ENCODE measurements at regions not wholly inside any gene's neighbourhood (a gene's known extent, or its start where the extent isn't known, plus 50 kb on each side); places are given as distances from the start of the nearest gene placed in this dataset.
"Not testable (repeated sequence)": the region's sequence is repeated elsewhere in the genome, so short reads cannot be mapped to it uniquely, and the experiment has no call there.

DNA sequence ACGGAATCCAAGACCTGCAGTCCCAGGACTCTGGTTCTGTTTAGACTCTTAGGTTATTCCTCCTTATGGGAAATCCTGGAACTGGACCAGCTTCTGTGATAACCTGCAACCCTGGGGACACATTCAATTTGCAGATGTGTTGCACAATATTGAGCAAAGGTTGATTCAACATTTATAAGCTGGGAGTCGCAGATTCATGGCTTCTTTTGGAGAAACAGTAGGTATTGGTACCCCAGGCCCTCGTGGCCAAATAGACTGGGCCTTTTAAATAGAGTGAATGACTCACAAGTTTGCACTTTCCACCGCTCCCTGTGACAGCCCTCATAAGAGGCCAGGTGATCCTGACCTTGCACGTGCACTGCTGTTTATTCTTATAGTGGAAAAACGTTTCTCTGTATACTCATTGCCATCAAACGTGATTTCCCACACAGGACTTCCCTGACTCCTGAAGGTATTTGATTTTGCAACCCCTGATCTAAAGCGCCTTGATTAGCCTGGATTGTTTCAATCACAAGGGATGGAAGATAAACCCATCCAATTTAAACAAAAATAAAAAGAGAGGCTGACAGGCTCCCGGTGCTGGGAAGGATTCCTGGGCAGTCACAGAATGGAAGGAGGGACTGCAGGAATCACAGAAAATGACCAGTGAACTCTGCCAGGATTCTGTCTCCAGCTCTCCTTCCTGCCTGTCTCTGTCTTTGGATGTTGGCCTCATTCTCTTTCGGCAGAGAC lies 98.0 kb downstream of the VCPKMT start:
- DNase-seq (ENCODE audit: low read depth) = peak; percentile 34

GRCh38 chr14:50018933-50019210 lies 97.5 kb downstream of the VCPKMT start:
- DNase-seq (ENCODE audit: low read depth) = no peak

GRCh38 chr14:50020184-50020583 lies 96.2 kb downstream of the VCPKMT start:
- no peak for DNase-seq (ENCODE audit: low read depth)

DNA sequence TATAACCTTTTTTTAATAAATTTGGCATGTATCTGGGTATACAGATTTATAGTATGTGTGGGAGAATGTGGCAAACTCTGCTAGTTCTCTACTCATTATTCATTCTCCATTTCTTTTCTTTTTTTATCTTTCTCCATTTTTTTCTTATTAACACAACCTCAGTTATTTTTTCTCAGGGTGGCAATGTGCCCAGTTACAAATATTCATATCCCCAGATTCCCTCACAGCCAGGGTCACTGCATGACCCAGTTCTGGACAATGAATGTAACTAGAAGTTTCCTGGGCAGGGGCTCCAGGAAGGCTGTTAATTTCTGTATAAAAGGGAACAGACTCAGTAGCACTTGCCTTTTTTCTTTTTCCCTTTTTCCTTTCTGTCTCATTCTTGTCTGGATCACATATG lies 95.6 kb downstream of the VCPKMT start:
- no peak for DNase-seq (ENCODE audit: low read depth)

DNA sequence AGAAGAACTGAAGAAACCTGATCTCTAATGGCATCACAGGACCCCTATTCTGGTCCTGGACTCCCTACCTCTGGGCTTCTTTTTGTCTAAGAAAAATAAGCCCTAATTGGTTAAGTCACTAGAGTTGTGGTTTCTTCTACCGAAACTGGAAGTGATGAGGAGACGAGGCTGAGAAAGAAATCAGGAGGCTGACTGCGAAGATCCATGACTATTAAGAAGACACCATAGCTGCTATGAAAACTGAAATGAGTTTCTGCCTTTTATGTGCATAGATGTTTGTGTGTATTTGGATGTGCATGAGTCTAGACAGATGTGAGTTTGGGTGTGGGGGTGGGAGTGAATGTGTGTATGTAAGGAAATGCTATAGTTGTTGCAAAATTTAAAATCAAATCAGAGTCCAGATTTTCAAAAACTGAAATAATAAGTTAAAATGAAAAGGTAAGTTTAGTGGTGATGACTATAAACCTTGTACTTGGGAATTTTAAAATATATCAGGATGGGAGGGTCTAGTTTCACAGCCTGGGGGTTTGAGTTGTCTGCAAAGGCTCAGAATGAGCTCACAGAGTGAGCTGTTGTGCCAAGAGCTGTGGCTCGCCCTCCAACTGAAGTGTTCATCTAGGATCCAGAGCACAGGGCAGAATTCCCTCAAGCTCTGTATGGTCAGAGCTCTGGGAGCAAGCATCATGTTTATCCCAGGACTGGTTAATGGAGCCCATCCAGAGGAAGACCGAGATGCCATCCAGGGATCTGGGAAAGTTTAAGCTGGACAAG lies 94.9 kb downstream of the VCPKMT start:
- no peak for DNase-seq (ENCODE audit: low read depth)

DNA sequence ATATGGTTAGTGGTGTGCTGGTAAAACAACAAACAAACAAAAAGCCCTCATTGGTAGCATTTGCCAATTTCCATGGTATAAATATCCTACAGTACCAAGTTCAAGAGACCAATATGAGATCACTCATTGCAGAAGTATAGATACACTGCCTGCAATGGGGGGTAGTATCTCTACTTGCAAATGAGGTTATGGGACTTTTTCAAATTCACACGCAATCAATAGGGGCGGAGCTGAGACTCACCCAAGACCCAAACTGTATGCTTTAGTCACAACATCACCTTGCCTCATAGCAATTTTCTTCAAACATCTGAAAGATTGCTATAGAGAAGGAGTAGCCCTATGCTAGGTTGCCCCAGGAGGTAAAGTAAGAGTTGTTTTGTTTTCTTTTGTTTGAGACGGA lies 93.7 kb downstream of the VCPKMT start:
- DNase-seq (ENCODE audit: low read depth) = no peak

DNA sequence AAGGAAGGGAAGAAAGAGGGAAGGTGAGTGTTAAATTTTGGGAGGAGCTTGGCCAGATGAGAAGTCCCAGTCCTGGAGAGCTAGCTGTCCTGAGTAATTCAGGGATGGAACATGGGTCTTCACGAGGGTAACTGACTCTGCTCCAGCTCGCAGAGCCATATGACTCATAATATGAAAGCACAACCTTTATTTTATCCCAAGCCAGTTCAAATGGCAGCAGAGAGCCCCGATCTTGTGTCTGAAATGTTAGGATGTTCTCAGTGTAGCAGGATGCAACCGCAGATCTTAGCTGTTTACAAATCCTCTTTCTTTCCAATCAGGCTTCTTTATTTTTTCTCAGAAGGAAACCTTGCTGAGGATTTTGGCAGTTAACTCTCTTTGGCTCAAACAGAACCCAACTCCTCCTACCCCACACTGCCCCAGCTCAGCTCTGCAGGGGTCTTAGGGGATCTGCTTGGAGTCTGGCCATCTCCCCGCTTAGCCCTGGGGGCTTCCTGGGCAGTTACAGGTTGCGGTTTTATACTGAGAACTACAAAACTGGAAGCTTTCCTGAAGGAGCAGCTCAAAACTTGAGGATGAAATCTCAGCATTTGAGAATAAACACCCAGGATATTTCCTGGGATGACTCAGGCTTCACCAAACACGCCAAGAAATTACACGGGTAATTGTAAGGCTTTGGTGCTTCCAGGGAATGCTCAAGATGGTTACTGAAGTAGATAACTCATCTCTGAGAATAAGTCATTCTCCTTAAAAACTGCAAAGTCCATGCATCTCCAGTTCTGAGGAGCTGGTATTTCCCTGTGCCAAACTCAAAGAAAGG lies 92.5 kb downstream of the VCPKMT start:
- peak; percentile 69 for DNase-seq (ENCODE audit: low read depth)

GRCh38 chr14:50025073-50025472 lies 91.3 kb downstream of the VCPKMT start:
- no peak for DNase-seq (ENCODE audit: low read depth)

DNA sequence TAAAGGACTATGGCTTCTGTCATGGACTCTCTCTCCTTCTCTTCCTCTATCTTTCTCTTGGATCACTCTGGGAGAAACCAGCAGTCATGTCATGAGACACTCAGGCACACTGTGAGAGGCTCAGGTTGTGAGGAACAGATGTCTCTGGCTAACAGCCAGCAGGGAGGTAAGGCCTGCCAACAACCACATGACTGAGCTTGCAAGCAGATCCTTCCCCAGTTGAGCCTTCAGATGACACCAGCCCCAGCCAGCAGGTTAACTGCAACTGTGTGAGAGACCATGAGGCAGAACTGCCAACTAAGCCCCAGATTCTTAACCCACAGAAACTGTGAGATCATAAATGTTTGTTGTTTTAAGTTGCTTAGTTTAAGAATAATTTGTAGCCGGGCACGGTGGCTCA lies 90.6 kb downstream of the VCPKMT start:
- DNase-seq (ENCODE audit: low read depth) = peak; percentile 10

DNA sequence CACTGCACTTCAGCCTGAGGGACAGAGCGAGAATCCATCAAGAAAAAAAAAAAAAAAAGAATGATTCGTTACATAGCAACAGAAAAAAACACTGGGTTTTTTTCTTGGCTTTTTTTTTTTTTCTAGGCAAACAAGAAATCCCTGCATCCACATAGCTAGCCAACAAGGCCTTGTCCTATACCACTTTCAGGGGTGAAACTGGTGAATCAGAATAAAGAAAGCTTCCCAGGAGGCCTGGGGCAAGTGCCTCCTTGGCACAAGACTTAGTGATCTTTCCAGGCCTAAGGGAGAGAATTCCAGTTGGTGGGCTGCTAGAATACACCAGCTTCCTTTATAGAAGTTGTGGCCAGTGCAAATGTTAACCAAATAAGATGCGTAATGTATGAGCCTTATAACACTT lies 90.0 kb downstream of the VCPKMT start:
- no peak for DNase-seq (ENCODE audit: low read depth)

DNA sequence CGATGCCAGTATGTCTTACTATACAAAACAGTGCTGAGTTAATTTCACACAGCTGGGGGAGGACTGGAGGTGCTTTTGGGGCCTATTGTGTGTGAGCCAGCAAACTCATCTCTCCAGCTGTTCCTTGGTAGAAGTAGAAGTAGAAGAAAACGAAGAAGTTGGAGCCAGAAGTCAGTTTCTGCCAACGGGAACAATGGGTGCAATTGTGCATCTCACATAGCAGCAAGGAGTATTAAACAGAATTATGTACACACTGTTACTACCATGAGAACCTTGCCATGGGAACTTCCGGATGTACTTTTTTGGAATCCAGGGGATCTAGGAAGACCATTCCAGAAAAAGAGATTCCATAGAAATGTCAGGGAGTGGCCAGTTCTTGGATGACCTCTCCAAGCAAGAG lies 88.6 kb downstream of the VCPKMT start:
- no peak for DNase-seq (ENCODE audit: low read depth)

- DNase-seq (ENCODE audit: low read depth) = no peak
Observed at GRCh38 chr14:50028458-50028857, 87.9 kb downstream of the VCPKMT start.

GRCh38 chr14:50030036-50030435 lies 86.3 kb downstream of the VCPKMT start:
- DNase-seq (ENCODE audit: low read depth) = no peak

DNA sequence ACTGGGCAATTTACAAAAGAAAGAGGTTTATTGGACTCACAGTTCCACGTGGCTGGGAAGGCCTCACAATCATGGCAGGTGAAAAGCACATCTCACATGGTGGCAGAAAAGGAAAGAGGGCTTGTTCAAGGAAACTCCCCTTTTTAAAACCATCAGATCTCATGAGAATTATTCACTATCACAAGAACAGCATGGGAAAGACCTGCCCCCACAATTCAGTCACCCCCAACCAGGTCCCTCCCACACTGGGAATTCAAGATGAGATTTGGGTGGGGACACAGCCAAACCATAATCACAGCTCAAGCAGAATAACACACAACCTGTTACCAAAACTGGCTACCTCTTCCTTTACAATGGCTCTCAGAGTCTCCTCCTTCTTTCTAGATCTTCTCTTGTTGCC lies 85.5 kb downstream of the VCPKMT start:
- DNase-seq (ENCODE audit: low read depth) = not testable (repeated sequence)

- DNase-seq (ENCODE audit: low read depth) = no peak
Observed at GRCh38 chr14:50031602-50032313, 84.6 kb downstream of the VCPKMT start.

- DNase-seq (ENCODE audit: low read depth) = not testable (repeated sequence)
Observed at GRCh38 chr14:50032462-50033167, 83.8 kb downstream of the VCPKMT start.

GRCh38 chr14:50035214-50035613 lies 81.2 kb downstream of the VCPKMT start:
- no peak for DNase-seq (ENCODE audit: low read depth)

DNA sequence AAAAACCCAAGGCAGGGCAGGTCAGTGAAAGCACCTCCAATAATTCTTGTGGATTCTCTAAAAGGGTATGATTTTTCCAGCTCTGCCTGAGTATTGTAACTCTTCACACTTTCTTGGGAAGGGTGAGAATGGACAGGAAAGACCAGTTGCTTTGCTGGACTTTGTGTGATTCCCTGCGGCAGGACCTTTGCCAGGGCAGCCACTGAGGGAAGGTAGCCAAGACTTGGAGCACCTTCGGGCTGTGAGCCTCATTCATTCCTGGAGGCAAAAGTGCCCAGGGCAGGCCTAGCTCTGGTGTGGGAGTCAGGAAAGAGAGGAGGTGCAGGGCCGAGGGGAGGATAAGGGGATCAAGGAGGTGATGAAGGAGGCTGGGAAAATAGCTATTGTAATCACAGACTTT lies 80.2 kb downstream of the VCPKMT start:
- DNase-seq (ENCODE audit: low read depth) = no peak

GRCh38 chr14:50036637-50037036 lies 79.7 kb downstream of the VCPKMT start:
- no peak for DNase-seq (ENCODE audit: low read depth)

DNA sequence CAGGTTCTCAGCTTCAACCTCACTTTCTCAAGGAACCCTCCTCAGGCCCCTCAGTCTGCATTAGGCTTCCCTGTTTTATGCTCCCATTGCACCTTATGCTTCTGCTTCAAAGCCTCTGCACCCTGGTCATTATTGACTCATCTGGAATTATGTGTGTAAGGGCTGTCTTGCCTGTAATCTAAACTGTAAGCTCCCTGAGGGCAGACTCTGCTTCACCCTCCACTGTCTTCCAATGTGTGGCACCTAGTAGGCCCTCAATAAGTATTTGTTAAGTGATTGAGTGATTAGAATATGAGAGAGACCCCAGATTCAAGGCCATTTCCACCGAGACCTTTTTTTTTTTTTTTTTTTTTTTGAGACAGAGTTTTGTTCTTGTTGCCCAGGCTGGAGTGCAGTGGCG lies 79.1 kb downstream of the VCPKMT start:
- no peak for DNase-seq (ENCODE audit: low read depth)

DNA sequence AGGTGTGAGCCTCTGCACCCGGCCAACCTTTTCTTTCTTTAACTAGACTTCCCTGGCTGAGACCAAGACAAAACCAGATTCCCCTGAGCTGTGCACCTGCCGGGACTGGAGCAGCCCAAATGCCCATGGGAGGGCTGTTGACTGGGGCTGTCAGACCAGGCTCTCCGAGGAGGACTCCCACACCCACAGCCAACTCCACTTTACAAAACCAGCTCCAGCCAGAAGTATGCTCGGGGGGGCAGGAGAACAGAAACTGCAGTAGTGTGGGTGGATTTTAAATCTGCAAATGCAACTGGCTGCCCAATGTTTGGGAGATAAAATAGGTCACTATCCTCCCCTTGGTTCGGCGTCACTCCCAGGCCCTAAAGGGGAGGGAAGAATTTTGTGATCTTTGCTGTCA lies 78.5 kb downstream of the VCPKMT start:
- DNase-seq (ENCODE audit: low read depth) = no peak
